GM21737 (cell line): ENCODE measurements at regions not wholly inside any gene's neighbourhood (a gene's known extent, or its start where the extent isn't known, plus 50 kb on each side); places are given as distances from the start of the nearest gene placed in this dataset.

Experiments used
- ATAC-seq: cut with Tn5 transposase; IDR thresholded peaks from one replicate; pipeline ENCODE4 v1.9.1; 2021; ENCODE audit warnings: mild to moderate bottlenecking, moderate library complexity; ENCODE audit not compliant: unreplicated experiment

- no peak for ATAC-seq
Observed at GRCh38 chr5:125298746-125299379, 552.4 kb upstream of the ZNF608 start.

DNA sequence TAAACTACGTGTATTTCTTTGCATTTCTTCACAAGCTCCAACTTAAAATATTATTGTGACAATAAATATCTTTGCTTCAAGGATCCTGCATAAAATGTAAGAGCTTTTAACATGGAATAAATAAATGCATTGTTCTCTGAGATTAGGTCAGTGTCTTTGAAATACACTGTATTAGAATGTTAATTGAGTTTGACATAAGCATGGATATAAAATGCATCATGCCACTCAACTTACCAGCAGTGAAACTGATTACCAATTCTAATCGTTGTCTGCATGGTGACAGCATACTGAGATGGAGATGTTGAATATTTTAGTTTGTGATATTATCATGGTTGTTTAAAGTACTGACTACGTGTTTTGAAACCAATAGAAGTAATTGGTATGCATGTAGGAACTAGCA lies 555.3 kb upstream of the ZNF608 start:
- no peak for ATAC-seq

DNA sequence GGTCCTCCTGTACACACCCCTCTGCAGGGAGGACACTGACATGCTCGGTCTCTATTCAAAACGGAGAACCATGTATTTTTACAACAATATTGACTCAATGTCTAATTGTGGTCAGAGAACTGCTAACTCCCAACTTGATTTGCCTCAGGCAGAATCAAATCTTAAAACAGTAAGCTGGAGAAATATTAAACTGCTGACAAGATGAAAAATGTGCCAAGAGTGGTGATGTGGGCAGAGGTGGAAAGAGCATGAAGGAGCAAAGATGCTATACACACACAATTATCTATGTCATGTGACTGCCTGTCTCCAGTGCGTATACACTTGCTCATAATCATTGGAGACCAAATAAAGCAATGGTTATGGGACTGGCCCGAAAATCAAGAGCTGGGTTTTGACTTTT lies 556.1 kb upstream of the ZNF608 start:
- no peak for ATAC-seq

DNA sequence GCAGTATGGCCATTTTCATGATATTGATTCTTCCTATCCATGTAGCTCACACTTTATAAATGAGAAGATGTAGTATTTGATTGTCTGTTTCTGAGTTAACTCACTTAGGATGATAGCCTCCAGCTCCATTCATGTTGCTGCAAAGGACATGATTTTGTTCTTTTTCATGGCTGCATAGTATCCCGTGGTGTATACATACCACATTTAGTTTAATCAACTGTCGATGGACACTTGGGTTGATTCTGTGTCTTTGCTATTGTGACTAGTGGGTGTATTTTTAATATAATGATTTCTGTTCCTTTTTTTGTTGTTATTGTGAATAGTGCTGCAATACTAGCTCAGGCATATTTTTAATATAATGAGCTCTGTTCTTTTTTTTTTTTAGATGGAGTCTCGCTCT lies 560.3 kb upstream of the ZNF608 start:
- ATAC-seq = no peak

- no peak for ATAC-seq
Observed at GRCh38 chr5:125310749-125311148, 564.3 kb upstream of the ZNF608 start.

- no peak for ATAC-seq
Observed at GRCh38 chr5:125311743-125312142, 565.3 kb upstream of the ZNF608 start.

GRCh38 chr5:125313555-125313954 lies 567.1 kb upstream of the ZNF608 start:
- no peak for ATAC-seq

GRCh38 chr5:125315306-125315705 lies 568.9 kb upstream of the ZNF608 start:
- ATAC-seq = no peak

- ATAC-seq = no peak
Observed at GRCh38 chr5:125316391-125316790, 570.0 kb upstream of the ZNF608 start.

DNA sequence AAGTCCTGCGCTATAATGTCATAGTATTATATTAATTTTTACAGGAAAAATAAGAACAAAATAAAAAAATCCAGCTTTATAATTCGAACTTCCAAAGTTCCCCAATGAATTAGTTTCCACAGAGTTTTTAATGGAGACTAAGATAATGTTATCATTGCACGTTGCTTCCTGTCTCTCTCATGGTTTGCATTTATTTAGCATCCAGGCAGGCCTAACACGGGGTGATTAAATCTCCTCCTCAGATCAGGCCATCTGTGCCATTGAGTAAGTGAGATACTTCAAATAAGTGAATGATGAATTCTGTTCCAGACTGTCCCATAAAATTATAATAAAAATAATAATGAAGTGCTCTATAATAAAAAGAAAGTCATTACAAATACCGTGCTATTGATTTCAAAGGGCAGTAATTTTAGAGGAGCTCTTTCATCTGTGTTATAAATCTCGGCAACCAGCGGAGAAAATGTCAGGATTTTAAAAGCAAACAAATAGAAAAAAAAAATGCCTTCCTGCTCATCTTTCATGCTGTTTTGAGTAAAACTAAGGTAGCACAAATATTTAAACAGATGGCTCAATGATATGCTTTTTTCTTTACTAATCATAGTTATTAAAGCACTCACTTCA lies 570.6 kb upstream of the ZNF608 start:
- ATAC-seq = no peak

DNA sequence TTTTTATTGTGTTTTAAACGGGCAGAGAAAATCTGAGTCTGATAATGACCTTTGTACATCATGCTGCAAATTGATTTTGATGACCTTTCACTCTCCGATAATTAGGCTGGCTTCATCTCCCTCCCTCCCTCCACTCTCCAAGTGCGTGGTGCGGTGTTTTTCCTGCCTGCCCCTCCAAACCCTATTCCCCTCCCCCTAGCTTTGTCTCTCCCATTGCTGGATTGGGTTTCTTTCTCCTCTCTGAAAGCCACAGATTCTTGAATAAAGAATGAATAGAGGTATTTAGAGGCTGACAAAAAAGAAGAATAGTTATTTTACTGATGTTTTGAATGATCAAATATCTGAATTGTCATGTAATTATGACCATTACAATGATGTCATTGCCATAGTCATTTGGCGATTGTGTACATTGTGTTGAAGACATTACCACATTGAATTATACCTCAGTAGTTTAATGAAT lies 571.1 kb upstream of the ZNF608 start:
- no peak for ATAC-seq

GRCh38 chr5:125321654-125322053 lies 575.2 kb upstream of the ZNF608 start:
- ATAC-seq = no peak

- no peak for ATAC-seq
Observed at GRCh38 chr5:125323613-125324012, 577.2 kb upstream of the ZNF608 start.

DNA sequence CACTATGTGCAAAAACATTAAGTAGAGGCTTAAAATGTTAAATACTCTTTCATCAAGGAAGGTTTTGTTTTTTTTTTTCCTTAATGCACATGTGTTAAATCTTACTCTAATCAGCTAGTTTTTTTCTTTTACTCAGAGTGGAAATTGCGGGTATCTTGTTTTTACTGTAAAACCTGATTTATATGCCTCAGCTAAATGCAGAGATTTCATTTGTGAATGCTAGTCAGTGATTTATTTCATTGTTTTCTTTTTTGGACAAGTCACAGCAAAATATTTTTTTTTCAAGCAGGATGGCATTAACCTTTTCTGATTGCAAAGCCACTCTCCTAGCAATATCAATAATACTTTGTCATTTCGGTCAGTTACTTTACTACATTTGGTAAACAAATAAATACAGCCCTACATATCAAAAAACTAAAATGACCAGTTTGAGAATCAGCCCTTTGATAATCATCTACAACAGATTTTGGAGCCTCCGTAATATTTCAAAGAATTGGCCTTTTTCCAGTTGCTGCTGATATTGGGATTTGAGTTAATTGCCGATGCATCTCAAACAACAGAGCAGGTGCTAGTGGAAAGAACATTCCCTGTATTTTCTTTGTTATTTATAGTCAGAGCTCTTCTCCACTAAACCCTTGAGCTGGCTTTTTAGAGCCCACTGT lies 579.2 kb upstream of the ZNF608 start:
- no peak for ATAC-seq

- no peak for ATAC-seq
Observed at GRCh38 chr5:125326150-125326510, 579.7 kb upstream of the ZNF608 start.

DNA sequence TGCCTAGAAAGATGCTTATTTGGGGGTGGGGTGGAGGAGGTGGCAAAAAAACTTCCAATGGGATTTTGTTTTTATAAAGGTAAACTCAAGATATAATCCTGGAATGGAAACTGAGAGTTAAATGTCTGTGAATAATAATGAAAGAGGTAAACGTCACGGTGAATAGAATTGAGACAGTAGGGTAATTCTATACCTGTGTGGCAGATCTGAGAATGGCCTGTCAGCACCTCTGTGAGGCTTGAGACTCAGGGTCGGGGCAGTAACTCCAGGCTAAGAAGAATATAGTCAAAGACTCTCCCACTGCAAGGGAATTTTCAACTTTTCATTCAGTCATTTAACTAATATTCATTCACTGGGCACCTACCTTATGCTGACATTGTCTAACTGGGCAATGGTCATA lies 581.2 kb upstream of the ZNF608 start:
- no peak for ATAC-seq

DNA sequence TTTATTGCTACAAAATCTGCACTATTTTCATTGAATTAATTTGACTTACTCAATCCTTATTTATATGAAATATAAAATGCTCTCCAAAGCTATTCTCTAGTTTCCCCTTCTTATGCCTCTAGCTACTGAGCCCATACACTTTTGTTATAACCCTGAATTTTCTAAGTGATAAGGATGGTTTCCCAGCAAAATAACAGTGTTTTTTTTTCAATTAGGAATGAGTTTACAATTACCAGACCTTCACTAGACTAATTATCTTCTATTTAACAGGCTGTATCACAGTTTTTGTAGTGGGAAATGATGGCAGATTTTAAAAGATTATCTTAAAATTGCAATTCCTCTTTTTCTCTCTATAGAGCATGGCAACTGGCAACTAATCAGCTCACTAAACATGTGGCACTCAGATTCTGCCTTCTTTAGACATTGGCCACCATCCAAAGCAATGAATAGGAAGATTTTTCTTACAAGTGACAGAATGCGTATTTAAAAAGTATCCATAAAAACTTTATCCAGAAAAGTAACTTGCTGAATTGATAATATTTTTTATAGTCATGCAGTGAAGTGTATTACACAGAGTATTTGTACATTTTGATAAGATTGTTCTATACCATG lies 585.7 kb upstream of the ZNF608 start:
- ATAC-seq = no peak

GRCh38 chr5:125333416-125333815 lies 587.0 kb upstream of the ZNF608 start:
- ATAC-seq = no peak

DNA sequence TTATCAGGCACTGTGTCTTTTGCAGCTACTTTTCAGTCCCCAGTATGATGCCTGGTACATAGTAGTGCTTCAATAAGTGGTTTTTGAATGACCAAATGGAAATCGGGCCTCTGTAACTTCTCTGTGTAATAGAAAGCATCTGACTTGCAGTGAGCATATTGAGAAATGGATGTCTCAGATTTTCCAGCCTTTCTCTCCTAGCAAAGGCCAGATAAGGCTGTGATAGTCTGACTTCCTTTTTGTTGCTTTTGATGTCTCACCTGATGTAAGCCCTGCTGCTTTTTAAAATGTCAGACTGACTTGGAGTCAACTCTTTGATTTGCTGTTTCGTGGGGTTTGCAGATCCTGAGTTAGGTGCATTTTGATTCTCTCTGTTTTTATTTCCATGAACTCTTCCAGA lies 590.0 kb upstream of the ZNF608 start:
- ATAC-seq = no peak

DNA sequence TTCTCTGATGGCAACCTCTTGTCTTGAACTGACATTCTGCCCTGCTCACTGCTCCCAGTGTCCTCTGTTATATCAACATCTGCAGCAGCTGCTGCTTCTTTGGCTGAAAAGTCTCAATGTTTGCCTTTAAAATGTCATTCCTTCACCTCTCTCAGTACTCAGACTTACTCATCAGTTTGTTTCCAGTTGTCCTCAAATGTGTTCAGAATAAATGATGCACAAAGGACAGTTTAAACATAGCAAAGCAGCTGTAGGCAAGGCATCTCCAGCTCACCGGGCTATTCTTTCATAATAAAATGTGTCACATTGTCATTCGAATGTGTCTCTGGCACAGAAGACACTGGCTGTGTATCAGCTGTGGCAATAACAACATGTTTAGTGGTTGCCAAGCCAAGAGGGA lies 590.9 kb upstream of the ZNF608 start:
- ATAC-seq = no peak

DNA sequence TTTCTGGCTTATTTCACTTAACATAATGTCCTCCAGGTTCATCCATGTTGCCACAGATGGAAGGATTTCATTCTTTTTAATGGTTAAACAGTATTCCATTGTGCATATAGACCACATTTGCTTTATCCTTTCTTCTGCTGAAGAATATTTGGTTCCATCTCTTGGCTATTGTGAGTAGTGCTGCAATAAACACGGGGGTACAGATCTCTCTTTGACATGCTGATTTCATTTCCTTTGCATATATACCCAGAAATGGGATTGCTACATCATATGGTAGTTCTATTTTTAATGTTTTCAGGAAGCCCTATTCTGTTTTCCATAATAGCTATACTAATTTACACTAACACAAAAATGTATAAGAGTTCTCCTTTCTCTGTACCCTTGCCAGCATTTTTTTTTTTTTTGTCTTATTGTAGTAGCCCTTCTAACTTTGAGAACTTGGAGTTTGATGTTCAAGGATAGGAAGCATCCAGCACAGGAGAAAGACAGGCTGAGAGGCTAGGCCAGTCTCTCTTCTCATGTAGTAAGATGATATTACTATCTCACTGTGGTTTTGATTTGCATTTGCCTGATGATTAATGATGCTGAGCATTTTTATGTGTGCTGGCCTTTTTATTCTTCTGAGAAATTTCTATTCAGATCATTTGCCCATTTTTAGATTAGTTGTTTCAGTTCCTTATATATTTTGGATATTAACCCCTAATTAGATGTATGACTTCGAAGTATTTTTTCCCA lies 592.2 kb upstream of the ZNF608 start:
- ATAC-seq = no peak
